Hematopoietic multipotent progenitor cell treated with erythropoietin and hydrocortisone succinate and interleukin-3 and kit ligand, for 6 days (in vitro differentiated cells): ENCODE measurements at regions not wholly inside any gene's neighbourhood (a gene's known extent, or its start where the extent isn't known, plus 50 kb on each side); places are given as distances from the start of the nearest gene placed in this dataset.

Experiments used
- DNase-seq: peaks from one replicate; pipeline ENCODE4 v3.0.0-alpha.2; 2015

DNA sequence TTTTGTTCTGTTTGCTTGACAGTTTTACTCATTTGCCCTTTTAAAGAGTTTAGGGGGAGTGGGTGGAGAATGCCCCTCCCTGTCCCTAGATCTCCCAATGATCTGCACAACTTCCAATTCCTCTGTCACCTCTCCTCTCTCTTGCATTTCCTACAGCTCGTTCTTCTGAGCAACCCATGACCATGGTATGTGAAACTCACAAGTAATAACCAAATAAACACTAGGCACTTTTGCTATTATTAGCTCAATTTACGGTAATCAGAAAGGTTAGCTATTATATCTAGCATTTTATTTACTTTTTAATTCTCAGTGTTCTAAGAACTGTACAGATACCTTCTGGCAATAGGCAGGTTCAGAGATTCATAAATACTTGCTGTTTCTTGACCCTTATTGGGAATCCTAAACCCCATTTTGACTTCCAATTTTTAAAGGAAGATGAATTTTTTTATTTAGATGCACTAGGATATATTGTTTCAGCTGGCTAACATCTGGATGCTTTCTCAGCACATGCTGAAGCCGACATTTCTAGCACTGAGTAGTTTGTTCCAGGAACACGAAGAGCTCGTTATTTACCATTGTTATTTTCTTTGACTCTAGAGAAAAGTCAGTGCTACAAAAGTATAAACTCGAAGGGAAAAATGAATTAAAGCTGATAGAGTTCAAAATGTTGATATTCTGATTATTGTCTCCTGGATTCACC is 194.7 kb upstream of the TLL1 start:
- no peak for DNase-seq

DNA sequence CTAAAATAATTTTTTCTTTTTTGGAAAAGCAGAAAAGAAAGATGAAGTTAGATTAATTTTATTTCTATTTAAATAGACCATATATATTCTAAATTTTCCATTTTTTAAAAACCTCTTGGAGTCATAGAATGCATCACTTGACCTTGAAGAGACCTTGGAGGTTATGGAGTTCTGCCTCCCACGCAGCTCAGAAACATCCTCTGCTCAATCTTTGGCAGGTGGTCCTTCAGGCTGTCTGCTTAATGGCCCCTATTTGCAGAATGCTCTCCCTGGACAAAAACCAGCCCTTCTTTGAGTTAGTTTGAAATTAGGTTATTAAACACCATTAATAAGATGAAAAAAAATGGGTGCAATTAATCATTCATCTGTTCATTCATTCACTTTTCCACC is 194.1 kb upstream of the TLL1 start:
- no peak for DNase-seq

DNA sequence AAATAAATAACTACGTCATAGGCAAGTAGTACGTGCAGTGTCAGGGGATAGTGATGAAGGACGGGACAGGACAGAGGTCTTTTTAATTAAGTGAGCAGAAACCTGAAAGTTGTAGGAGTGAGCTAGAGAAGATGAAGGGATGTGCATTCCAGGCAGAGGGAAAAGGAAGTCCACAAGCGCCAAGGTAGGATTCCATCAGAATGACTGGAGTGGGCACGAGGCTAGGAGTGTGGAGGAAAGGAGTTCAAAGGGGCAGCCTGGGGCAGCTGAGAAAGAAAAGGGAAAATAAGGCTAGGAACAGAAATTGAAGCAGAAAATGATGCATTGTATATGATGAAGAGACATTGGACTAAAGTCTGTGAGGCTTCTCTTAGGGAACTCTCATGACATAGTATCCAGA is 192.2 kb upstream of the TLL1 start:
- no peak for DNase-seq

DNA sequence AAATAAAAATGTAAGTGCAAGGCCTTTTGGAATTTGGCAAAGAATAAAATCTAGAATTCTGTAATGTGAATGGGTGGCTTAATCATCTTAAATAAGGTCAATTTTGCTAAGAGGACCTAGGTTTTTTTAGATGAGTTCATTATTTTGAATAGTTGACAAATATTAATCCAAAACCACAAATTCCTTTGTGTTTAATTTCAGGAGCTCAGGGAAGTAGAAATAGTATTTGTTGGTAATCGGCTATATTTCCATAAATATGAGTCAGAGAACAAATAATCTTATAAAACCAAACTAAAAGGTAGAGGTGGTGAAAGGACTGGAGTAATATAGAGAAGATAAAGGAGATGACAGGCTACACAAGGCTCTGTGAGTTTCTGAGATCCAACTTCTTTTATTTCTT is 190.4 kb upstream of the TLL1 start:
- no peak for DNase-seq

DNA sequence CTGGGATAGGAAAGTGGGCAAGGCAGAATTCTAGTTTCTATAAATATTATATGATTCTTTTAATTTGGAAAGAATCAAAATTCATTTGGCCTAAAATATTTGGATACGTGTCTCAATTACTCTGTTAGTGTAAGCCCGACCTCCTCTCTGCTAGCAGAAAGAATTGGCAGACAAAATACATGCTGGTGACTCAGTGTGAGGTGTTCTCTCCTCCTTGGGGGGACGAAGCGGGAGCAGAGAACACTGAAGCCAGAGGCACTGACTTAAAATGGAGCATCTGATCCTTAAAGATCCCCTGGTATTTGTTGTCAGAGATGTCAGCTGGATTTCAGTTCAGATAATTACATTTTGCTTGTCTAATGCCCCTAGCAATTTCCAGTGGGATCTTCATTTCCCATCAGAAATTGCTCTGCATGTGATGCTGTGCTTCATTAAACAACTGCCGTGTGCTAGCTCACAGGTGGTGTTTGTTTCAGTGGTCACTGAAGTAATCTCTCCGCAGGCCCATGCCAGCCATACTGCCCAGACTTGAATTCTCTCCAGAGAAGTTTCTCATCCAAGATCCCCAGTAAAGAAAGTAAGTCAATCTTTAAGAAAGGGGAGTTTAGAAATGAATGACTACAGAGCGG is 188.7 kb upstream of the TLL1 start:
- DNase-seq, result no peak

DNA sequence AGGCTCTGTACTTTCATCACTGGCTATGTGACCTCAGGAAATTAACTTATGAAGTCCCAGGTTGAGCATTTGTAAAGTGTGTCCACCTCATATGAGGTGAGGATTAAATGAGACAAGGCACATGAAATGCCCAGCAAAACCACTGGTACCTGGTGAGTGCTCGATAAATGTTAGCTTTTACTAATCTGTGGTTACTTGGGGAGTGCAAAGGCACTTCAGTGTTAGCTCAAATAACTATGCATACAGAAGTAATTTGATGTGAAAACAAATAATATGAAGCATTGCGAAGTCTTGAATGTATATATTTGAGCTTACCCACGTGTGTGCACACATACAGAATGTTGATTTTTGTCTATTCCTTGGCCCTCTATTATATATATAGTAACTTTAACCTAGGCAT is 186.3 kb upstream of the TLL1 start:
- DNase-seq, result no peak

DNA sequence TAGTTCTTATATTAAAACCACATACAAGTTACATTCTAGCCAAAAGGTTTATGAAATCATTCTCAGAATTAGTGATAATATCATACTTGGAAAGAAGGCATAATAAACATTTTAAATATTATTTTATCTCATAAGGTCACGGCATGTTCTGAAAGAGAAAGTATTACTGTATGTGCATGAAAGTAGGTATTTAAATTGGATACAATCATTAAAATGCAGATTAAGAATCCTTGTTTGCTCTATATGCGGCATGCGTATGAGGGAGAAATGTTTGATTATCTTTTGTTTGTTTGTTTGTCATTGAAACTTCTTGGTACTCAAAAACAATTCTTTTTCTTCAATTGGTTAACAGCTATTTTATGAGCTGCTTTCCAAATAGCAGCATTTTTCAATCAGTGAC is 183.9 kb upstream of the TLL1 start:
- DNase-seq, result no peak

DNA sequence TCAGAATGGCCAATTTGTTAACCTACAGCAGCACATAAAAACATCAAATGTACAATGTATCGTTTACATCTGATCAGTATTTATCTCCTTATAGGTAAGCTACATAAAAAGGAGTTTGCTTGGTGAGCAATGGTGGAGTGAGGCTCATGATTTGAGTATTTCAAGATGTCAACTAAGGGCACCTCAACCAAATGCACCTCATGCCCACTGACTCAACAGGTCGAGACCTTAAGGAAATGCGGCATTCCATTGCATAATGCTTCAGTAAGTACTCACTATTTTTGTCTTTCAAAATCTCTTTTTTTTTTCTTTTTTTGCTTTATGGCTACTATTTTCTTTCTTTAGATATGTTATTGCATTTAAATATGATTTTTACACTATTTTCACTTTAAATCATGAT is 181.0 kb upstream of the TLL1 start:
- no peak for DNase-seq

DNA sequence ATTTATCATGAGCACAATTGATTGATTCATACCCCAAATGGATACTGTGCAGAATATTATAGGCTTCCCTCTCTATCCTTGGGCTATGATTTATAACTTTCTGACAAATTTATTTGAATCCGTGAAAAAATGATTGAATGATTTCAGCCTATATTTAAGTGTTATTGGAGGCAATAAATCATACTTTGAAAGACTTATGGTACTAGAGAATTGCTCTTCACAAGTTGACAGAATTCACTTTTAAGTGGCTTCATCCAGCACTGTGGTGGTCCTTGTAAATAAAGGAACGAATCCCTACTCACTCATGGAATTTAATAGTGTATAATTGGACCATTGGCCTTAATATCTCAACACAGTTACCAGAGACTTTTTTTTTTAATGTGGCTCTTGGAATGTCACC is 174.8 kb upstream of the TLL1 start:
- no peak for DNase-seq

DNA sequence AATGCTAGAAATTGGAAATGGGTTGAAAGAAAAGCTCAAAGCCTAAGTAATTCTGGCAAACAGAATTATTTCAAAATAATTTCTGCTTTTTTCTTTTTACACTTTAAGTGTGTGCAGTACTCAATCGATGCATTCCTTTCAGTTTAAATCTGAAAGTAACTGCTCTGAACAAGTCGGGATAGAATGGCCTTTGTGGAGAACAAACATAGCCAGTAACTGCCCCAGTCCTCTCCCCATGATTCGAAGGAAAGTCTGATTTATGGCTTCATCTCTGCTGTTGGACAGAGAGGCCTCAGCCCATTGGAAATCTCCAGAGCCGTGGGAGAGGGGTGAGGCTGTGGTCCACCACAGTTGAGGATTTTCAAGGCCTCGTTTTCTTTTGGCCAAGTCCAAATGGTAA is 174.0 kb upstream of the TLL1 start:
- DNase-seq, result no peak

DNA sequence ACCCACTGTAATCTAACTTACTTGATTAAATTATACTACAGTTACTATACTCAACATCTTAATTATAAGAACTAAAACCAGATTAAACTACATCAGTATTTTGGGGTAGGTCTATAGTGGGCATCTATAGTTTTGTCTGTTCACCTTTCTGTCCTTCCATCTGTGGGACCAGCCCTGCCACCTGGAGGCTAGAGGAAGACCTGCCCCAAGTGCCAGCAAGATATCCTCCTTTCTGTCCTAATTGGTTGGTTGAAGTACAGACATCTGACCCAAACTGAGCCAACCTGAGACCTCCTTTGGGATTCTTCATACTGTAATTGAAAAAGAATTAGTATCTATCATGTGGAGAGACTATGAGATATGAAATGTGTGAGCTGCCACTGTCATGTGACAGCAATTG is 172.2 kb upstream of the TLL1 start:
- DNase-seq, result peak; percentile 2

DNA sequence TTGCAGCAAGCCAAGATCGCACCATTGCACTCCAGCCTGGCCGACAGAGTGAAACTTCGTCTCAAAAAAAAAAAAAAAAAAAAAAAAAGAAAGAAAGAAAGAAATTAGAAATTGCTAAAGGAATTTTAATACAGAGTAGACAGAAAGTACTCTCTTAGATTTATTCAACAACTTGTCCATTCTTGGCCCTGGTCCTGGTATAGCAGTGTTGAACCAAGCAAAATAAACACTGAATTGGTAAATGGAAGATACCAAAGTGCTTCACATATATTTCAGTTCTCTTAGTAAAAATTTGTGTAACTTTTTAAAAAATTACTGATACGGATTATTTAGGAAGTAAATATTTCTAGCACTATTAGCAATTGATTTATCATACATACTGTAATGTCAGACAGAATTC is 165.9 kb upstream of the TLL1 start:
- DNase-seq, result no peak

DNA sequence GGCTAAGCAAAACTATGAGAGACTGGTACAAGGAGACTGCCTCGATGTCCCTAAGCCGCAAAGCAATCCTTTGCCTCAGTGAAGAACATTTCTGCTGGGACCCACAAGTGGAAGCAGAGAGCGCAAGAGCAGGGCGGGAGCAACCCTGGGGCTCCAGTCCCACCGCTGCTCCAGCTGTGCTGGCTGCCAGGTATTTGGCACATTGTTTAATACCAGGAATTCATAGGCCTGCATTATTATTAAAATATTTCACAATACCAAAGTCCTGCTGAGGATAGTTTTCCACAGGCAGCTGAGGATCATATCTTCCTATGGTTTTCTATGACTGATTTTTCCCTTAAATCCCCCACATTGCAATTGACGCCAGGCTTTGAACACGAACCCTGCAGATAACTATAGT is 163.5 kb upstream of the TLL1 start:
- no peak for DNase-seq

DNA sequence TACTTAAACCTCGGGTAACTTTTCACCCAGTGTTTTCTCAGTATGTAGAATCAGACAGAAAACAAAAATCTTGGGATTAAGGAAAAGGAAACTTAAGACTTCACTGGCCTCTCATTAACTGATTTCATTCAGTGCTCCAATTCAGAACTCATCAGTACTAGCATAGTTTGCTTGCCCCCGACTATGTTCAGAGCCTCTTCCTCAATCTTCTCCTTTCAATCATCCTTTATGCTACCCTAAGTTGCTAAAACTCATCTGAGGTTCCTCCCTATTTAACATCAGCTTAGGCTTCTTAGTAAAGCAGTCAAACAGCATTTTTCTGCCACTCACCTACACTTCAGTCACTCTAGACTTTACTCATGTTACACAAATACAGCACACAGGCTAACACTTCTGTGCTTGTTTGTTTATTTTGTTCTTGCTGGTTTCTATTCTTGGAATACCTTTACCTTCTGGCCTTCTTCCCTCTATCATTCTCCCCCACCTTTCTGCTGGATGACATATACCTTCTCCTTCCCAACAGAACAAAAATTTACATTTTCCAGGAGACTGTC is 163.0 kb upstream of the TLL1 start:
- DNase-seq, result no peak

DNA sequence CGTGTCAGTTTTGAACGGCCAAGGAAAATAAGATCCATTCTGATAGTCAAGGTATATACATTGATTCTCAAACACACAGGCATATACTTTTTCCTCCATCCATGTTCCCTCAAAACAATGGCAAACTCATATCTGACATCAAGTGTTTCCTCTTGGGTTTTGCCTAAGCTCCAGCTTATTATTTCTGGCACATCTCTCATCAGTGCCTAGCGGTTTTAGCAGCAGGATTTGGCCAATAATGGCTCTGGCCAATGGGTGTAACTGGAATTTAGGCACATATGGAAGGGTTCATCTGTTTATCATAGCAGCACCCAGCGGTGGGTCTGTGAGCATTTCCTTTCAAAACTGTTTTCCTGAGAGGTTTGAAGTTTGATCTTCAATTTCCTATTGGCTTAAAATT is 161.6 kb upstream of the TLL1 start:
- no peak for DNase-seq

DNA sequence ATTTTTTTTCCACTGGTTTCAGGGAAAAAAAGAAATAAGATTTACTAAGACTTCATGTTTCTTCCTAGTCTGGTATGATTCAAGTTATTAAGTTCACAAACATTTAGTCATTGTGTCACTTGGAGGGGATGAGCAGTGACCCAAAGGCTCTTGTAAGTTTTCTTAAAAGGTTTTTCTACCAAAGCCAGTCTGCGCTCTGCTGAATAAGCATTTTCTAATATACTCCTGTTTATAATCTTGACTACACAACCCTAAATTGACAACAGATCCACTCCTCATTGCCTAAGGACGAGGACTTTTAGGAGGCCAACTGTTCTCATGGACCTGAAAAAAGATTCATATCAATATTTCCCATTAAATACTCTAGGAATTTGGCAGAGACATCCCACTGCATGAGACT is 161.1 kb upstream of the TLL1 start:
- DNase-seq, result no peak

DNA sequence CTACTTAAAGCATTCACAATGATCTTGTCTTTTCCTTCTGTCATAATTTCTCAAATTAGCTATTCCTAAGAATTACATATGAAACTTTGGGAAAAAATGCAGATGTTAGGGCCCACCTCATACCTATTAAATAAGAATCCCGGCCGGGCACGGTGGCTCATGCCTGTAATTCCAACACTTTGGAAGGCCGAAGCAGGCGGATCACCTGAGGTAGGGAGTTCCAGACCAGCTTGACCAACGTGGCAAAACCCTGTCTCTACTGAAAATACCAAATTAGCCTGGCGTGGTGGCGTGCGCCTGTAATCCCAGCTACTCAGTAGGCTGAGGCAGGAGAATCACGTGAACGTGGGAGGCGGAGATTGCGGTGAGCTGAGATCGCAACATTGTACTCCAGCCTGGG is 158.4 kb upstream of the TLL1 start:
- no peak for DNase-seq

DNA sequence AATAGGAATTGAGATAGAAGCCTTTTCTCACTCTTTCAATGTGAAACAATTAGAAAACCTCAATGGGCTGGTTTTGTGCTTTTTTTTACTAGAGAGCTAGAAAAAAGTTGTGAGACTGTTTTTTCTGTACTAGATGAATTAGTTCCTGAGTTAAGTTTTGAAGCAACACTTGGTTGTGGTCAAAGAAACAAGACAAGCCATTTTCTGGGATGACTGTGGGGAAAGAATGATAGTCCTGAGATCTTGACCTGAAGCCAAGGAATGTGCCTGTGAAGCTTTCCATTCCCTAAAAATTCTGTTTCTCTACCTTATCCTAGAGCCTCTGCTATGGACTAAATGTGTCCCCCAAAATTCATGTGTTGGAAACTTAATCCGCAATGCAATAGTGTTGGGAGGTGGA is 157.8 kb upstream of the TLL1 start:
- DNase-seq, result no peak

DNA sequence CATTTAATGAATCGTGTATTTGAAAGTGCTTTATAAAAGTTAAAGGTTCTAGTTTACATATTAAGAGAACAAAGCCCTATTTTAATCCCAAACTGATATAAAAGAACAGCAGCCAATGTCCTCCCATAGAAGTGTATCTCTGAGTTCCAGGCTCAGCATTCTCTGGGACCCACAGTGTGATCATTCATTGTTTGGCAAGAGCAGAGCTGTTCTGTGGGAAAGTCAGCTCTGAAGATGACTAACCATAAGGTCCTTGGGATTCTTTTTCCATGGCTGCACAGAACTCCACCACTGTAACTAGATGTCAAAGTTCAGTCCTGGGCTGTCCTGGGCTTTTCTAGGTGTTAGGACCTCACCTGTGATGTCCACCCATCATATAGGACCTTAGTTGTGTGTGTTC is 157.0 kb upstream of the TLL1 start:
- no peak for DNase-seq

DNA sequence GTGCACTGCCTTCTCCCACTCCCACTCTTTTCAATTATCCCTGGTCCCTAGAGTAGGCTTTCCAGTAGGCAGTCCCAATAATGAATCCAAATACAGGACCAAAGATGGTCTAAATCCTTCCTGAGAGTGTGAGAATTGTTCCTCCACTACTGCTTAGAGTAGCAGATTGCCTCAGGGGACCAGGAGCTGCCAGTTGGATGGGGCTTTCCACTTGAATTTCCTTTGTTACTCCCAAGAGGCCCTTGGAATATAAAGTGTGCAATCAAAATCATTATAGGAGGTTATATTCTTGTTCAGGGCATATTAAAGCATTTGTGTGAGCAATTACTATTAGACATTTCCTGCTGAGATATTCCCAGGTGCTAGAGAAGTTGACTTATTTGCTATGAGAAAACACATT is 156.6 kb upstream of the TLL1 start:
- DNase-seq, result no peak

DNA sequence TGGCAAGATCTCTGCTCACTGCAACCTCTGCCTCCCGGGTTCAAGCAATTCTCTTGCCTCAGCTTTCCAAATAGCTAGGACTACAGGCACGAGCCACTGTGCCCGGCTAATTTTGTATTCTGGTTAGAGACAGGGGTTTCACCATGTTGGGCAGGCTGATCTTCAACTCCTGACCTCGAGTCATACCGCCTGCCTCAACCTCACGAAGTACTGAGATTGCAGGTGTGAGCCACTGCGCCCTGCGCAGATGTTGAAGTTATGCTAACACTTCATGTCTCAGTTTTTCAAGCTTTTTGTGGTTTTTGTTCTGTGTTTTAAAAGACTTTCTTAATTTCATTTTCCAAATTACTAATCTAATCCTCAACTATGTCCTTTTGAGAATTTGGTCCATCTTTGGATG is 154.4 kb upstream of the TLL1 start:
- no peak for DNase-seq

DNA sequence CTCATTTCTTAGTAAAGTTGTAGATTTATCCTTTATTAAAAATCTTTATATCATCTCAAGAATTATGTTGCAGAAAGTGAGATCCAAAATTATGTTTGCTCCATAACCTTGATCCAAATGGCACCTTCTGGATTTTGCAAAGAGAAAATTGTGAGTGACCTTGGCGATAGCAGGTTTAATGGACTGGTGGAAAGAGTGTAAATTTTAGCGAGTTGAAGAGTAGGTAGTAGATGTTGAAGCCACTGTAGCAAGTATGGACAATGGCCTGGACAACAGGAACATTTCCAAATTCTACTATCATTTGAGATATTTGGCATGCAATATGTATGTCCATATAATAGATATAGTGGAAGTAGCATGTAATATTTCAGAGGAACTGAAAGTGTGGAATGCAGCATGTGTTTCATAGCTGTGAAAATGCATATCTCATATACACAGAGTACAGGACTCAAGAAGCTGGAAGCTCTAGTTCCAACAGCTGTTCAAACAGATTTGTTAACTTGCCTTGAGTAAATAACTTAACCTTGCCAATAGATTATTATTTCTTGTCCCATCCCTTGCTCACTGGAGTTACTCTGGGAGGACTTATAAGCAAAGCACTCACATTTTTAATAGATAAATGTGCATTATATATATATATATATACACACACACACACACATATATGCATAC is 152.5 kb upstream of the TLL1 start:
- DNase-seq, result no peak

DNA sequence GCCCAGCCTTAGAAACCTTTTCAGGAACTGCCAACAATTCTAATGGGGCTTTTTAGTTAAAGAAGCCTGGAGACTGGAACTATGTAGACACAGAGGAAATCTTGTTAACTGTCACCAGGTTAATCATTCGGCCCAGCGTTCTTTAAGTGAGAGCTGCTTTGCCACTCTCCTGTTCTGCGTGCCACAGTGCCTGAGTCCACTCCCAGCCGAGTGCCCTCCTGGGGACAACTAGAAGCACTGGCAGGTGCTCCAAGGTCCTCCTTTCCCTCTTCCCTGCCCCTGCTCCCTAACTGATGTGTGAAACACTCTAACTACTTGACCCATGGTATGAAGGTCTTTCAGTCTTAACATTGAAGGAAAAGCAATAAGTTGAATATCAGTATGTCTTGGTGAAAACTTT is 151.2 kb upstream of the TLL1 start:
- DNase-seq, result no peak

DNA sequence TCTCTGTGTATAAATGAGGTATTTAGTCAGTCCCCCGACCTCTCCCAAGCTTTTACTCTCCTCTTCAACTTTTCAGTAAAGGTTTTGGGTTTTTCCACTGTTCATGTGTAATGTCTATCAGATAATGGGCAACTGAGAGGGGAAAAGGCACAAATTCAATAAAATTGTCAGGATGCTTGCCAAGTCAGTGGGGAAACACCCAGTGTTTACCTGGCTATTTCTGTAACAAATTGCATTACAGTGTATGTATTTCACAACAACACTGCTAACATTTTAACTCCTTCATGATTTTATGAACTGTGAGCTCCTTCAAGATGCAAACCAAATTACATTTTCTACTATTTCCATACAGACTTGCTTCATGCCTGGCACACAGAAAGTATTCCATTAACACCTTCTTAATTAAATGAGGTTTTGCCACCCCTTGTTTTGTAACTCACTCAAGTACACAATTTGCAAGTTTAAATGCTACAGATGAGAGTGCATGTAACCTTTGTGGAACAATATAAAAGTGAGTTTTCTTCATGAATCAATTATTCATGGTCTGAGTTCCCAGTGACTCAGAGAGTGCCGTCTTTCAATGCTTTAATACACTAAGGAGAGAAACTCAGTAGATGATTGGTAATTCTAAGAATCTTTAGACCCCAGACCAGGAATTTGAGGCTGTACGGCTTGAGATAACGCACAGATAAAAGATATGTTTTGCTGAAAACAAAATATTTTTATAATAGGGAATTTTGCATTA is 149.8 kb upstream of the TLL1 start:
- no peak for DNase-seq
